ENCODE measurements at regions not wholly inside any gene's neighbourhood (a gene's known extent, or its start where the extent isn't known, plus 50 kb on each side); places are given as distances from the start of the nearest gene placed in this dataset.

- ChIA-PET POLR2A (ENCODE audit: unreplicated experiment) (no interaction called here), CTCF (no interaction called here)
- Histone ChIP-seq H3K9me3 (ENCODE audit: low read length) (no peaks in the 10 kb centered on the region), H3K4me3 (ENCODE audit: low read length) (no peak overlapping the region), H3K79me2 (ENCODE audit: low read length) (no peaks in the 10 kb centered on the region), H3K9me2 (replicated peaks; ENCODE audit: low read length) (no peaks in the 10 kb centered on the region), H3F3A (ENCODE audit: low read length, unreplicated experiment) (no peaks in the 10 kb centered on the region), H3K27me3 (ENCODE audit: low read length) (no peaks in the 10 kb centered on the region), H4K20me1 (ENCODE audit: low read length) (no peaks in the 10 kb centered on the region), H3K4me1 (ENCODE audit: insufficient read depth, low read length) (no peaks in the 10 kb centered on the region), H3K36me3 (ENCODE audit: low read depth, low read length) (no peaks in the 10 kb centered on the region), H3K4me2 (ENCODE audit: low read length) (no peak overlapping the region), H2AFZ (ENCODE audit: low read length) (no peak overlapping the region), H3K9ac (ENCODE audit: low read length) (no peak overlapping the region), H3K27ac (ENCODE audit: low read length) (no peak overlapping the region)
- BruUV-seq (replicated peaks): no TSS peak
- ATAC-seq: no peak
- TF ChIP-seq EZH2phosphoT487 (IDR thresholded peaks at IDR 0.05; ENCODE audit: borderline replicate concordance, low read length): no peak
- TF ChIP-seq EZH2 (IDR thresholded peaks at IDR 0.05; ENCODE audit: low read length, unreplicated experiment): no peak
- no peak for TF ChIP-seq CTCF (conservative IDR thresholded peaks at IDR 0.05; ENCODE audit: low read depth, low read length)
- intact Hi-C loops (cut with micrococcal nuclease): no loop called here
- DNase-seq: no peak
Observed at GRCh38 chr10:2867788-2868299, 199.5 kb upstream of the PFKP start.

GRCh38 chr10:2866569-2866968 is 200.8 kb upstream of the PFKP start:
- TF ChIP-seq CTCF (conservative IDR thresholded peaks at IDR 0.05; ENCODE audit: low read depth, low read length) (no peak), EZH2phosphoT487 (IDR thresholded peaks at IDR 0.05; ENCODE audit: borderline replicate concordance, low read length) (no peak), EZH2 (IDR thresholded peaks at IDR 0.05; ENCODE audit: low read length, unreplicated experiment) (no peak)
- no peaks in the 10 kb centered on the region for H3K27me3 ChIP-seq (ENCODE audit: low read length)
- ATAC-seq (no peak), DNase-seq (no peak)
- H3K4me2 ChIP-seq (ENCODE audit: low read length): no peak overlapping the region
- H3K4me1 ChIP-seq (ENCODE audit: insufficient read depth, low read length): no peaks in the 10 kb centered on the region
- H3K4me3 ChIP-seq (ENCODE audit: low read length): no peak overlapping the region
- H3K9me2 ChIP-seq (replicated peaks; ENCODE audit: low read length): no peaks in the 10 kb centered on the region
- no peaks in the 10 kb centered on the region for H3F3A ChIP-seq (ENCODE audit: low read length, unreplicated experiment)
- H2AFZ ChIP-seq (ENCODE audit: low read length): no peak overlapping the region
- no peaks in the 10 kb centered on the region for H3K9me3 ChIP-seq (ENCODE audit: low read length)
- H3K27ac ChIP-seq (ENCODE audit: low read length): no peak overlapping the region
- ChIA-PET CTCF (no interaction called here), POLR2A (ENCODE audit: unreplicated experiment) (no interaction called here)
- intact Hi-C loops (cut with micrococcal nuclease): no loop called here
- H3K36me3 ChIP-seq (ENCODE audit: low read depth, low read length): no peaks in the 10 kb centered on the region
- no peaks in the 10 kb centered on the region for H3K79me2 ChIP-seq (ENCODE audit: low read length)
- H4K20me1 ChIP-seq (ENCODE audit: low read length): no peaks in the 10 kb centered on the region
- BruUV-seq (replicated peaks): no TSS peak
- no peak overlapping the region for H3K9ac ChIP-seq (ENCODE audit: low read length)

- H3K9me3 ChIP-seq (ENCODE audit: low read length): no peaks in the 10 kb centered on the region
- H3K27me3 ChIP-seq (ENCODE audit: low read length): no peaks in the 10 kb centered on the region
- ATAC-seq: no peak
- DNase-seq: no peak
- no TSS peak for BruUV-seq (replicated peaks)
- H4K20me1 ChIP-seq (ENCODE audit: low read length): no peaks in the 10 kb centered on the region
- H3F3A ChIP-seq (ENCODE audit: low read length, unreplicated experiment): no peaks in the 10 kb centered on the region
- no peaks in the 10 kb centered on the region for H3K4me1 ChIP-seq (ENCODE audit: insufficient read depth, low read length)
- TF ChIP-seq CTCF (conservative IDR thresholded peaks at IDR 0.05; ENCODE audit: low read depth, low read length) (no peak), EZH2phosphoT487 (IDR thresholded peaks at IDR 0.05; ENCODE audit: borderline replicate concordance, low read length) (no peak), EZH2 (IDR thresholded peaks at IDR 0.05; ENCODE audit: low read length, unreplicated experiment) (no peak)
- H3K9me2 ChIP-seq (replicated peaks; ENCODE audit: low read length): no peaks in the 10 kb centered on the region
- no peaks in the 10 kb centered on the region for H3K79me2 ChIP-seq (ENCODE audit: low read length)
- intact Hi-C loops (cut with micrococcal nuclease): no loop called here
- H3K36me3 ChIP-seq (ENCODE audit: low read depth, low read length): no peaks in the 10 kb centered on the region
- H3K9ac ChIP-seq (ENCODE audit: low read length): no peak overlapping the region
- no peak overlapping the region for H3K4me3 ChIP-seq (ENCODE audit: low read length)
- POLR2A ChIA-PET (ENCODE audit: unreplicated experiment): no interaction called here
- H3K4me2 ChIP-seq (ENCODE audit: low read length): no peak overlapping the region
- CTCF ChIA-PET: no interaction called here
- H2AFZ ChIP-seq (ENCODE audit: low read length): no peak overlapping the region
- no peak overlapping the region for H3K27ac ChIP-seq (ENCODE audit: low read length)
Observed at GRCh38 chr10:2861632-2862210, 205.6 kb upstream of the PFKP start.

Data from PC-3 (cell line).